ENCODE measurements at regions not wholly inside any gene's neighbourhood (a gene's known extent, or its start where the extent isn't known, plus 50 kb on each side); places are given as distances from the start of the nearest gene placed in this dataset.

- Histone ChIP-seq H3K36me3 (ENCODE audit: control insufficient read depth, insufficient read depth, low read length) (no peaks in the 10 kb centered on the region), H3K4me1 (peaks cover 8% of the 10 kb centered on the region), H3K27me3 (replicated peaks; ENCODE audit: control insufficient read depth, insufficient read depth, low read length) (no peaks in the 10 kb centered on the region), H3K4me3 (ENCODE audit: low read depth, low read length) (no peak overlapping the region), H3K9me3 (no peaks in the 10 kb centered on the region)
- ChIA-PET POLR2A (no interaction called here), CTCF (interaction anchor here (0.6 to 1.7 kb wide), 2 partner anchors 487 to 492 kb away, joined by 6 to 8 read pairs; no protein-coding TSS in a partner anchor)
- intact Hi-C loops (cut with micrococcal nuclease; ENCODE audit: unreplicated experiment): loop anchor here (1.0 kb wide), 5 partner anchors 28 to 789 kb away; no protein-coding TSS in a partner anchor
- H3K4me1 Mint-ChIP-seq (ENCODE audit: low read depth, unreplicated experiment): peaks cover 5% of the 10 kb centered on the region
- H3K9me3 Mint-ChIP-seq (ENCODE audit: unreplicated experiment): no peaks in the 10 kb centered on the region
- BruUV-seq (replicated peaks): no TSS peak
- H3K4me3 Mint-ChIP-seq (ENCODE audit: unreplicated experiment): no peak overlapping the region
- DNase-seq: peak; percentile 72 to 80
- TF ChIP-seq CTCF (IDR thresholded peaks at IDR 0.05; ENCODE audit: insufficient read depth in 1 of 2, low read depth in 1 of 2, low read length in 1 of 2, severe bottlenecking in 1 of 2, unreplicated experiment in 1 of 2): peak; percentile 65 to 90
- H3K27me3 Mint-ChIP-seq (ENCODE audit: insufficient read depth, unreplicated experiment): no peaks in the 10 kb centered on the region
- no peaks in the 10 kb centered on the region for H3K36me3 Mint-ChIP-seq (ENCODE audit: insufficient read depth, unreplicated experiment)
- H3K27ac Mint-ChIP-seq (ENCODE audit: unreplicated experiment): no peak overlapping the region
Observed at GRCh38 chr1:228664399-228664914, 70.8 kb upstream of the RHOU start.

- peaks cover 5% of the 10 kb centered on the region for H3K4me1 Mint-ChIP-seq (ENCODE audit: low read depth, unreplicated experiment)
- no peaks in the 10 kb centered on the region for H3K36me3 ChIP-seq (ENCODE audit: control insufficient read depth, insufficient read depth, low read length)
- no peaks in the 10 kb centered on the region for H3K36me3 Mint-ChIP-seq (ENCODE audit: insufficient read depth, unreplicated experiment)
- H3K9me3 ChIP-seq: no peaks in the 10 kb centered on the region
- no peak overlapping the region for H3K27ac Mint-ChIP-seq (ENCODE audit: unreplicated experiment)
- POLR2A ChIA-PET: no interaction called here
- DNase-seq: no peak
- no TSS peak for BruUV-seq (replicated peaks)
- no peak overlapping the region for H3K4me3 ChIP-seq (ENCODE audit: low read depth, low read length)
- no peak overlapping the region for H3K4me3 Mint-ChIP-seq (ENCODE audit: unreplicated experiment)
- H3K27me3 Mint-ChIP-seq (ENCODE audit: insufficient read depth, unreplicated experiment): no peaks in the 10 kb centered on the region
- no peaks in the 10 kb centered on the region for H3K27me3 ChIP-seq (replicated peaks; ENCODE audit: control insufficient read depth, insufficient read depth, low read length)
- CTCF ChIA-PET: interaction anchor here (0.6 to 1.5 kb wide), 3 partner anchors 21 to 490 kb away, joined by 3 read pairs; no protein-coding TSS in a partner anchor
- no peak for TF ChIP-seq CTCF (IDR thresholded peaks at IDR 0.05; ENCODE audit: insufficient read depth in 1 of 2, low read depth in 1 of 2, low read length in 1 of 2, severe bottlenecking in 1 of 2, unreplicated experiment in 1 of 2)
- no peaks in the 10 kb centered on the region for H3K9me3 Mint-ChIP-seq (ENCODE audit: unreplicated experiment)
- peaks cover 8% of the 10 kb centered on the region for H3K4me1 ChIP-seq
- intact Hi-C loops (cut with micrococcal nuclease; ENCODE audit: unreplicated experiment): no loop called here
Observed at GRCh38 chr1:228666686-228667623, 68.3 kb upstream of the RHOU start.

- Histone ChIP-seq H3K27me3 (replicated peaks; ENCODE audit: control insufficient read depth, insufficient read depth, low read length) (no peaks in the 10 kb centered on the region), H3K9me3 (no peaks in the 10 kb centered on the region), H3K4me3 (ENCODE audit: low read depth, low read length) (no peak overlapping the region), H3K4me1 (peaks cover 8% of the 10 kb centered on the region), H3K36me3 (ENCODE audit: control insufficient read depth, insufficient read depth, low read length) (no peaks in the 10 kb centered on the region)
- CTCF ChIA-PET: no interaction called here
- Mint-ChIP-seq H3K36me3 (ENCODE audit: insufficient read depth, unreplicated experiment) (no peaks in the 10 kb centered on the region), H3K9me3 (ENCODE audit: unreplicated experiment) (no peaks in the 10 kb centered on the region), H3K4me3 (ENCODE audit: unreplicated experiment) (no peak overlapping the region), H3K4me1 (ENCODE audit: low read depth, unreplicated experiment) (peaks cover 5% of the 10 kb centered on the region), H3K27ac (ENCODE audit: unreplicated experiment) (no peak overlapping the region), H3K27me3 (ENCODE audit: insufficient read depth, unreplicated experiment) (no peaks in the 10 kb centered on the region)
- TF ChIP-seq CTCF (IDR thresholded peaks at IDR 0.05; ENCODE audit: insufficient read depth in 1 of 2, low read depth in 1 of 2, low read length in 1 of 2, severe bottlenecking in 1 of 2, unreplicated experiment in 1 of 2): no peak
- BruUV-seq (replicated peaks): no TSS peak
- POLR2A ChIA-PET: no interaction called here
- DNase-seq: no peak
- intact Hi-C loops (cut with micrococcal nuclease; ENCODE audit: unreplicated experiment): no loop called here
Observed at GRCh38 chr1:228668553-228669241, 66.6 kb upstream of the RHOU start.

Data from Caco-2 (cell line).